Mesendoderm (in vitro differentiated cells): ENCODE measurements at regions not wholly inside any gene's neighbourhood (a gene's known extent, or its start where the extent isn't known, plus 50 kb on each side); places are given as distances from the start of the nearest gene placed in this dataset.

Experiments used
- DNase-seq: peaks from one replicate; pipeline ENCODE4 v3.0.0; 2013
- H2AK5ac ChIP-seq: 2 replicates; pipeline ENCODE4 v1.6.1; 2013; ENCODE audit warnings: low read length, inconsistent platforms
- H2BK120ac ChIP-seq: 2 replicates; pipeline ENCODE4 v1.6.1; 2013; ENCODE audit warnings: low read depth, mild to moderate bottlenecking, low read length, moderate library complexity, mixed read lengths
- H2BK15ac ChIP-seq: replicated peaks from 2 replicates; pipeline ENCODE4 v1.6.1; 2013; ENCODE audit warnings: low read depth, mild to moderate bottlenecking, moderate library complexity
- H2BK5ac ChIP-seq: 2 replicates; pipeline ENCODE4 v1.6.1; 2013; ENCODE audit warnings: low read length, inconsistent platforms
- H3K18ac ChIP-seq: 2 replicates; pipeline ENCODE4 v1.6.1; 2013; ENCODE audit warnings: mild to moderate bottlenecking, low read length, mixed read lengths
- H3K23ac ChIP-seq: one replicate; pipeline ENCODE4 v1.6.1; 2013; ENCODE audit warnings: low read length
- H3K27ac ChIP-seq: 2 replicates; pipeline ENCODE4 v1.5.1; 2013; ENCODE audit warnings: low read depth, mild to moderate bottlenecking, inconsistent platforms, low read length, moderate library complexity
- H3K27me3 ChIP-seq: 2 replicates; pipeline ENCODE4 v1.6.1; 2013; ENCODE audit warnings: low read length, control low read depth, mild to moderate bottlenecking, inconsistent platforms; ENCODE audit not compliant: insufficient read depth, poor library complexity
- H3K36me3 ChIP-seq: 2 replicates; pipeline ENCODE4 v1.6.1; 2013; ENCODE audit warnings: low read length, inconsistent platforms; ENCODE audit not compliant: control insufficient read depth, insufficient read depth
- H3K4ac ChIP-seq: one replicate; pipeline ENCODE4 v1.6.1; 2013; ENCODE audit warnings: low read depth, mild to moderate bottlenecking, low read length, moderate library complexity
- H3K4me1 ChIP-seq: 2 replicates; pipeline ENCODE4 v1.6.1; 2013; ENCODE audit warnings: low read depth, low read length, inconsistent platforms; ENCODE audit not compliant: control insufficient read depth
- H3K4me2 ChIP-seq: 2 replicates; pipeline ENCODE4 v1.6.1; 2013; ENCODE audit warnings: low read length
- H3K4me3 ChIP-seq: 2 replicates; pipeline ENCODE4 v1.5.1; 2013; ENCODE audit warnings: mild to moderate bottlenecking, low read length
- H3K56ac ChIP-seq: one replicate; pipeline ENCODE4 v1.6.1; 2013; ENCODE audit warnings: low read length
- H3K79me1 ChIP-seq: 2 replicates; pipeline ENCODE4 v1.6.1; 2013; ENCODE audit warnings: low read length, inconsistent platforms
- H3K79me2 ChIP-seq: 2 replicates; pipeline ENCODE4 v1.6.1; 2013; ENCODE audit warnings: mild to moderate bottlenecking, low read length; ENCODE audit not compliant: control insufficient read depth, insufficient read depth
- H3K9ac ChIP-seq: 2 replicates; pipeline ENCODE4 v1.6.1; 2013; ENCODE audit warnings: low read length, inconsistent platforms
- H4K5ac ChIP-seq: one replicate; pipeline ENCODE4 v1.6.1; 2013; ENCODE audit warnings: low read length
- H4K8ac ChIP-seq: one replicate; pipeline ENCODE4 v1.6.1; 2013; ENCODE audit warnings: low read depth, mild to moderate bottlenecking, control low read depth, low read length, moderate library complexity
- WGBS: extraction: QIAGEN DNeasy Blood & Tissue Kit; methylation state at CpG from one replicate; pipeline ENCODE4 v1.1.7; 2013; ENCODE audit warnings: low lambda C conversion rate, missing lambda C conversion rate; ENCODE audit not compliant: insufficient coverage; ENCODE audit errors: extremely low coverage; 5-methylcytosine and 5-hydroxymethylcytosine counted together

DNA sequence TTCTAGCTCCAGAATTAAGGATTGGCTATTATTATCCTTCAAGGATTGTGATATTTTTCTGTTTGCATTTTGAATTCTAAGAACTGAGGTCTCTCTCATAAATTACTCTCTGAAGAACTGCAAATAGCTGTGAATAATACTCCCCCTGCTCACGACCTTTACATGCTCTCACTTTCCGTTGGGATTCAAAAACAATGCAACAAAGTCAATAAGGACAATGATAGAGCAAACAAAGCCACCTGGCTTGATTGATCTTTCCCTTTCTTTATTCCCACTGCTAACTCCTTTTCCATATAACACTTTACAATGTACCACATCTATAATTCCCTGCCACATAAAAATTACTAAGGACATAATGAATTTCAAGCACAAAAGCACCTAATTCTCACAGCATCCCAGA lies 523.0 kb upstream of the CA10 start:
- Histone ChIP-seq H3K18ac (no peak overlapping the region), H3K4me1 (no peaks in the 10 kb centered on the region), H3K56ac (no peak overlapping the region), H3K36me3 (no peaks in the 10 kb centered on the region), H3K79me1 (no peaks in the 10 kb centered on the region), H3K79me2 (no peaks in the 10 kb centered on the region), H2BK5ac (no peak overlapping the region), H3K23ac (no peak overlapping the region), H3K4me3 (no peak overlapping the region), H4K8ac (no peak overlapping the region), H2BK120ac (no peak overlapping the region), H2AK5ac (no peak overlapping the region), H3K4ac (no peak overlapping the region), H3K27ac (no peak overlapping the region), H4K5ac (no peak overlapping the region), H3K9ac (no peak overlapping the region), H2BK15ac (no peak overlapping the region), H3K4me2 (no peak overlapping the region), H3K27me3 (no peaks in the 10 kb centered on the region)
- DNase-seq = no peak
- no CpG with 5 or more reads among the region's 2 CpGs for WGBS

DNA sequence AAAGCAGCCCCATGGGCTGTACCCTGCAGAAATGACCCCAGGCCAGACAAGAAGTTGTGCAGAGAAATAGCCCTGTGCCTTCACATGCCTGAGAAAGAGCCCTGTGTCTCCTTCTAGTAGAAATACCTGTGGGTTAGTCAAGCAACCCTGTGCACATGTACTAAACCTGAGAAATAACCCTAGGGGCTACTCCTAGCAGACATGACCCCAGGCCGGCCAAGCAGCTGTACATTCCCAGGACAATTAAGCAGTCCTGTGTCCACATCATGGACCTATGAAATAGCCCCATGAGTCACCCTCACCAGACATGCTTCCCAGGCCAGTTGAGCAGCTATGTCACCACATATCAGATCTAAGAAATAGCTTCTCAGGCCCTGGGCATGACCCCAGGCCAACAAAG lies 519.7 kb upstream of the CA10 start:
- Histone ChIP-seq H3K4me3 (no peak overlapping the region), H3K27me3 (no peaks in the 10 kb centered on the region), H3K4me2 (no peak overlapping the region), H4K5ac (no peak overlapping the region), H2BK120ac (no peak overlapping the region), H3K79me2 (no peaks in the 10 kb centered on the region), H3K9ac (no peak overlapping the region), H3K4me1 (no peaks in the 10 kb centered on the region), H3K27ac (no peak overlapping the region), H2AK5ac (no peak overlapping the region), H3K79me1 (no peaks in the 10 kb centered on the region), H3K56ac (no peak overlapping the region), H2BK5ac (no peak overlapping the region), H3K36me3 (no peaks in the 10 kb centered on the region), H2BK15ac (no peak overlapping the region), H3K4ac (no peak overlapping the region), H3K18ac (no peak overlapping the region), H4K8ac (no peak overlapping the region), H3K23ac (no peak overlapping the region)
- DNase-seq = no peak
- no CpG with 5 or more reads among the region's 1 CpG for WGBS

DNA sequence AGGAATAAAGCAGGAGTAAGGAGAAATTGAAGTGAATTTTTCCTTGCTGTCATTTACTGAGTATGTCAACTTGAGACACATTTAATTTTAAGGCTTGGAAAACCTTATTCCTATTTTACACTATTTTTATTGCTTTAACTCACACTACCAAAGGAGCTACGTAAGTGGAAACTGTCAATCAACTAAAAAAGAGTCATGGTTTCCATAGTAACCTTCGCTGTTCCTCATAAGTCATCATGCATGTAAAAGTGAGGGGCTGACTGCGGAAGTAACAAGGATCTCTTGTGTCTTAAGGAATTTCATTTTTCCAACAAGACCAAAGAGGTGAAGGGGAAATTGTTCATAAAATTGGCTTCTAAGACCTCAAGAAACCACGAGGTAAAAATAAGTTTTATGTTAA lies 516.2 kb upstream of the CA10 start:
- Histone ChIP-seq H3K79me1 (no peaks in the 10 kb centered on the region), H3K56ac (no peak overlapping the region), H4K8ac (no peak overlapping the region), H2BK120ac (no peak overlapping the region), H3K27ac (no peak overlapping the region), H2BK5ac (no peak overlapping the region), H4K5ac (no peak overlapping the region), H2BK15ac (no peak overlapping the region), H3K9ac (no peak overlapping the region), H3K79me2 (no peaks in the 10 kb centered on the region), H3K27me3 (no peaks in the 10 kb centered on the region), H3K4ac (no peak overlapping the region), H3K36me3 (no peaks in the 10 kb centered on the region), H3K4me3 (no peak overlapping the region), H3K4me2 (no peak overlapping the region), H2AK5ac (no peak overlapping the region), H3K23ac (no peak overlapping the region), H3K18ac (no peak overlapping the region), H3K4me1 (no peaks in the 10 kb centered on the region)
- WGBS = no CpG with 5 or more reads among the region's 4 CpGs
- DNase-seq = no peak

DNA sequence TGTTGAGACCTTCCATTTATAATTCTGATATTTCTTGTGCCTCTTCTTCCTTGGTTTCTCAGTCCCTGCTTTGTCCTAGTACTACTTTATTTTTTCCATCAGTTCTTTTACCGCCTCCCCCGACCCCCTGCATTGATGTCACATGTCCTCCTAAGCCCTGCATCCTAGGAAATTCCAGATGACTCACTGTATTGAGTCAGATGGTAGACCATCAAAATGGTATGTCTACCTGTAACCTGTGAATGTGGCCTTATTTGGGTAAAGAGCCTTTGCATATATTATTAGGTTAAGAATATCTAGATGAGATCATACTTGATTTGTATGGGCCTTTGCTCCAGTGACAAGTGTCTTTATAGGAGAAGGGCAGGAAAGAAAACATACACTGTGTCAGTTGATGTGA lies 515.3 kb upstream of the CA10 start:
- H2BK120ac ChIP-seq = no peak overlapping the region
- H3K36me3 ChIP-seq = no peaks in the 10 kb centered on the region
- H2BK15ac ChIP-seq = no peak overlapping the region
- H3K9ac ChIP-seq = no peak overlapping the region
- H3K79me2 ChIP-seq = no peaks in the 10 kb centered on the region
- H2AK5ac ChIP-seq = no peak overlapping the region
- H3K18ac ChIP-seq = no peak overlapping the region
- no peak overlapping the region for H3K27ac ChIP-seq
- no CpG with 5 or more reads among the region's 2 CpGs for WGBS
- DNase-seq = peak; percentile 23
- no peaks in the 10 kb centered on the region for H3K79me1 ChIP-seq
- H3K23ac ChIP-seq = no peak overlapping the region
- no peaks in the 10 kb centered on the region for H3K4me1 ChIP-seq
- no peak overlapping the region for H3K4ac ChIP-seq
- H3K4me3 ChIP-seq = no peak overlapping the region
- no peak overlapping the region for H3K56ac ChIP-seq
- no peak overlapping the region for H4K5ac ChIP-seq
- H4K8ac ChIP-seq = no peak overlapping the region
- H3K27me3 ChIP-seq = no peaks in the 10 kb centered on the region
- H2BK5ac ChIP-seq = no peak overlapping the region
- no peak overlapping the region for H3K4me2 ChIP-seq

GRCh38 chr17:52666264-52666663 lies 507.8 kb upstream of the CA10 start:
- Histone ChIP-seq H4K5ac (no peak overlapping the region), H3K36me3 (no peaks in the 10 kb centered on the region), H3K18ac (no peak overlapping the region), H3K27ac (no peak overlapping the region), H3K56ac (no peak overlapping the region), H2BK15ac (no peak overlapping the region), H3K27me3 (no peaks in the 10 kb centered on the region), H3K23ac (no peak overlapping the region), H2BK5ac (no peak overlapping the region), H2AK5ac (no peak overlapping the region), H3K79me1 (no peaks in the 10 kb centered on the region), H3K4me3 (no peak overlapping the region), H2BK120ac (no peak overlapping the region), H3K4me1 (no peaks in the 10 kb centered on the region), H4K8ac (no peak overlapping the region), H3K79me2 (no peaks in the 10 kb centered on the region), H3K4me2 (no peak overlapping the region), H3K4ac (no peak overlapping the region), H3K9ac (no peak overlapping the region)
- DNase-seq = no peak
- WGBS = no CpG with 5 or more reads among the region's 1 CpG

DNA sequence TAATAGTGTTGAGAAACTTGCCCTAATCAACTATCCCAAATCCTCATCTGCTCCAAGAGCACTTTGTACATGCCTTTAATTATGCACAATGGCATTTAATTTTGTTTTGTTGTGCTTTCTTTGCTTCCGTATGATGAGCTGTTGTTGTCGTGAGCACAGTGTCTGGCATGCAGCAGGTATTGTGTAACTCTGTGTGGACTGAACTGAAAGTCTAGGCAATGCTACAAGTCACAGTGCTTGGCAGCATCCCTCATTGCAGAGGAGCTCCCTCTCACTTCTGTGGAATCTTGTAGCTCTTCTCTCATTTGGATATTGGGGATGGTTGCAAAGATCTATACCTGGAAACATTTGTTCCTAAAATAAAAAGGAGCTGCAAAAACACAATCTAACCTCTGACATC lies 502.2 kb upstream of the CA10 start:
- Histone ChIP-seq H2BK120ac (no peak overlapping the region), H3K56ac (no peak overlapping the region), H2BK5ac (no peak overlapping the region), H3K4me2 (no peak overlapping the region), H3K4ac (no peak overlapping the region), H3K9ac (no peak overlapping the region), H3K79me1 (no peaks in the 10 kb centered on the region), H2AK5ac (no peak overlapping the region), H2BK15ac (no peak overlapping the region), H3K36me3 (no peaks in the 10 kb centered on the region), H3K23ac (no peak overlapping the region), H3K4me3 (no peak overlapping the region), H4K8ac (no peak overlapping the region), H3K27ac (no peak overlapping the region), H3K18ac (no peak overlapping the region), H3K4me1 (no peaks in the 10 kb centered on the region), H3K27me3 (no peaks in the 10 kb centered on the region), H3K79me2 (no peaks in the 10 kb centered on the region), H4K5ac (no peak overlapping the region)
- DNase-seq = no peak
- WGBS = no CpG with 5 or more reads among the region's 2 CpGs
